K562 (cell line): ENCODE measurements at regions not wholly inside any gene's neighbourhood (a gene's known extent, or its start where the extent isn't known, plus 50 kb on each side); places are given as distances from the start of the nearest gene placed in this dataset.

Experiments used
- RFX5 ChIP-seq: IDR thresholded peaks from 2 replicates; pipeline ENCODE4 v1.6.1; 2011; ENCODE audit warnings: low read depth, mild to moderate bottlenecking, improper control_type of control experiment, low read length
- SRSF9 ChIP-seq: fragments of 200-400 bp; formaldehyde crosslinking; IDR thresholded peaks from 2 replicates; pipeline ENCODE4 v1.6.1; 2017; ENCODE audit warnings: low read depth, low read length, borderline replicate concordance
- TF ChIP-seq, protein P1 (sequence below): fragments of 450-650 bp; IDR thresholded peaks from 2 replicates; pipeline ENCODE4 v1.6.1; 2016; ENCODE audit warnings: mild to moderate bottlenecking, moderate library complexity
- TF ChIP-seq, protein P2 (sequence below), 3 experiments: fragments of 200-800 bp in 1 of 3; fragments of 250-450 bp in 1 of 3; fragments of 450-650 bp in 1 of 3; sonication (Bioruptor Pico) in 1 of 3; sonication (Bioruptor generic) in 1 of 3; formaldehyde crosslinking in 1 of 3; IDR thresholded peaks; 2 replicates each; pipeline versions ENCODE4 v1.6.1 to v1.8.0; 2016 to 2022; ENCODE audit warnings: mild to moderate bottlenecking in 2 of 3, missing genetic modification characterization in 2 of 3, missing compliant biosample characterization in 1 of 3, moderate library complexity in 1 of 3
- TF ChIP-seq, protein P3 (sequence below): sonication (generic); formaldehyde crosslinking; IDR thresholded peaks from 2 replicates; pipeline ENCODE4 v1.8.1; 2023; ENCODE audit warnings: mild to moderate bottlenecking, missing genetic modification reagents
- TF ChIP-seq, protein P4 (sequence below): fragments of 450-650 bp; formaldehyde crosslinking; IDR thresholded peaks from 2 replicates; pipeline ENCODE4 v1.4.0; 2020; ENCODE audit warnings: mild to moderate bottlenecking

DNA sequence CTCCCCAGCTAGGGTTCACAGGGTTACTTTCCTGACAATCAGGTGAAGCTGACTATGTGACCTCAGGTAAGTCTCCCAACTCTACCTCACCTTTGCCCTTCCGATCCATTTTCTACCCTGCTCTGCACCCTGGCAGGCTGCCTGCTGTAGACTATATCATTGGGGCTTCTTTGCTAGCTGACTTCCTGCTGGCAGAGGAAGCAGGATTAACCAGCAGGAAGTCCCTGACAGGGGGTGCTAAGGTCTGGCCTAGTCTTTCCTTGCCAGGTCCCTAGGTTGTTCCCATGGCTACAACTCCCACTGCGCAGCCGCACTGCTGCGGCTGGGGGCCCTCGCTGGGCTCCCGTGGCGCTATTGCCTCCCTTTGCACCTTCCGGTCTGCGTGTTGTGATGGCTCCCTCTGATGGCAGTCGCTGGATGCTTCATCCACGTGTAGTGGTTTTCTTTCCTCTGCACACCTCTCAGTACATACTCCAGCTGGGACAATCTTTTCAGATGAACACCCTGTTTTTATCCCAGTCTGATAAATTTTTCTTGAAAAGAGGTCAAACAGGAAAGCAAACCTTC is 365.9 kb downstream of the REEP3 start (continued):
- TF ChIP-seq, protein P1, sequence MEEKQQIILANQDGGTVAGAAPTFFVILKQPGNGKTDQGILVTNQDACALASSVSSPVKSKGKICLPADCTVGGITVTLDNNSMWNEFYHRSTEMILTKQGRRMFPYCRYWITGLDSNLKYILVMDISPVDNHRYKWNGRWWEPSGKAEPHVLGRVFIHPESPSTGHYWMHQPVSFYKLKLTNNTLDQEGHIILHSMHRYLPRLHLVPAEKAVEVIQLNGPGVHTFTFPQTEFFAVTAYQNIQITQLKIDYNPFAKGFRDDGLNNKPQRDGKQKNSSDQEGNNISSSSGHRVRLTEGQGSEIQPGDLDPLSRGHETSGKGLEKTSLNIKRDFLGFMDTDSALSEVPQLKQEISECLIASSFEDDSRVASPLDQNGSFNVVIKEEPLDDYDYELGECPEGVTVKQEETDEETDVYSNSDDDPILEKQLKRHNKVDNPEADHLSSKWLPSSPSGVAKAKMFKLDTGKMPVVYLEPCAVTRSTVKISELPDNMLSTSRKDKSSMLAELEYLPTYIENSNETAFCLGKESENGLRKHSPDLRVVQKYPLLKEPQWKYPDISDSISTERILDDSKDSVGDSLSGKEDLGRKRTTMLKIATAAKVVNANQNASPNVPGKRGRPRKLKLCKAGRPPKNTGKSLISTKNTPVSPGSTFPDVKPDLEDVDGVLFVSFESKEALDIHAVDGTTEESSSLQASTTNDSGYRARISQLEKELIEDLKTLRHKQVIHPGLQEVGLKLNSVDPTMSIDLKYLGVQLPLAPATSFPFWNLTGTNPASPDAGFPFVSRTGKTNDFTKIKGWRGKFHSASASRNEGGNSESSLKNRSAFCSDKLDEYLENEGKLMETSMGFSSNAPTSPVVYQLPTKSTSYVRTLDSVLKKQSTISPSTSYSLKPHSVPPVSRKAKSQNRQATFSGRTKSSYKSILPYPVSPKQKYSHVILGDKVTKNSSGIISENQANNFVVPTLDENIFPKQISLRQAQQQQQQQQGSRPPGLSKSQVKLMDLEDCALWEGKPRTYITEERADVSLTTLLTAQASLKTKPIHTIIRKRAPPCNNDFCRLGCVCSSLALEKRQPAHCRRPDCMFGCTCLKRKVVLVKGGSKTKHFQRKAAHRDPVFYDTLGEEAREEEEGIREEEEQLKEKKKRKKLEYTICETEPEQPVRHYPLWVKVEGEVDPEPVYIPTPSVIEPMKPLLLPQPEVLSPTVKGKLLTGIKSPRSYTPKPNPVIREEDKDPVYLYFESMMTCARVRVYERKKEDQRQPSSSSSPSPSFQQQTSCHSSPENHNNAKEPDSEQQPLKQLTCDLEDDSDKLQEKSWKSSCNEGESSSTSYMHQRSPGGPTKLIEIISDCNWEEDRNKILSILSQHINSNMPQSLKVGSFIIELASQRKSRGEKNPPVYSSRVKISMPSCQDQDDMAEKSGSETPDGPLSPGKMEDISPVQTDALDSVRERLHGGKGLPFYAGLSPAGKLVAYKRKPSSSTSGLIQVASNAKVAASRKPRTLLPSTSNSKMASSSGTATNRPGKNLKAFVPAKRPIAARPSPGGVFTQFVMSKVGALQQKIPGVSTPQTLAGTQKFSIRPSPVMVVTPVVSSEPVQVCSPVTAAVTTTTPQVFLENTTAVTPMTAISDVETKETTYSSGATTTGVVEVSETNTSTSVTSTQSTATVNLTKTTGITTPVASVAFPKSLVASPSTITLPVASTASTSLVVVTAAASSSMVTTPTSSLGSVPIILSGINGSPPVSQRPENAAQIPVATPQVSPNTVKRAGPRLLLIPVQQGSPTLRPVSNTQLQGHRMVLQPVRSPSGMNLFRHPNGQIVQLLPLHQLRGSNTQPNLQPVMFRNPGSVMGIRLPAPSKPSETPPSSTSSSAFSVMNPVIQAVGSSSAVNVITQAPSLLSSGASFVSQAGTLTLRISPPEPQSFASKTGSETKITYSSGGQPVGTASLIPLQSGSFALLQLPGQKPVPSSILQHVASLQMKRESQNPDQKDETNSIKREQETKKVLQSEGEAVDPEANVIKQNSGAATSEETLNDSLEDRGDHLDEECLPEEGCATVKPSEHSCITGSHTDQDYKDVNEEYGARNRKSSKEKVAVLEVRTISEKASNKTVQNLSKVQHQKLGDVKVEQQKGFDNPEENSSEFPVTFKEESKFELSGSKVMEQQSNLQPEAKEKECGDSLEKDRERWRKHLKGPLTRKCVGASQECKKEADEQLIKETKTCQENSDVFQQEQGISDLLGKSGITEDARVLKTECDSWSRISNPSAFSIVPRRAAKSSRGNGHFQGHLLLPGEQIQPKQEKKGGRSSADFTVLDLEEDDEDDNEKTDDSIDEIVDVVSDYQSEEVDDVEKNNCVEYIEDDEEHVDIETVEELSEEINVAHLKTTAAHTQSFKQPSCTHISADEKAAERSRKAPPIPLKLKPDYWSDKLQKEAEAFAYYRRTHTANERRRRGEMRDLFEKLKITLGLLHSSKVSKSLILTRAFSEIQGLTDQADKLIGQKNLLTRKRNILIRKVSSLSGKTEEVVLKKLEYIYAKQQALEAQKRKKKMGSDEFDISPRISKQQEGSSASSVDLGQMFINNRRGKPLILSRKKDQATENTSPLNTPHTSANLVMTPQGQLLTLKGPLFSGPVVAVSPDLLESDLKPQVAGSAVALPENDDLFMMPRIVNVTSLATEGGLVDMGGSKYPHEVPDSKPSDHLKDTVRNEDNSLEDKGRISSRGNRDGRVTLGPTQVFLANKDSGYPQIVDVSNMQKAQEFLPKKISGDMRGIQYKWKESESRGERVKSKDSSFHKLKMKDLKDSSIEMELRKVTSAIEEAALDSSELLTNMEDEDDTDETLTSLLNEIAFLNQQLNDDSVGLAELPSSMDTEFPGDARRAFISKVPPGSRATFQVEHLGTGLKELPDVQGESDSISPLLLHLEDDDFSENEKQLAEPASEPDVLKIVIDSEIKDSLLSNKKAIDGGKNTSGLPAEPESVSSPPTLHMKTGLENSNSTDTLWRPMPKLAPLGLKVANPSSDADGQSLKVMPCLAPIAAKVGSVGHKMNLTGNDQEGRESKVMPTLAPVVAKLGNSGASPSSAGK = peak; percentile 54
- TF ChIP-seq RFX5 (no peak), SRSF9 (no peak)
- TF ChIP-seq, protein P2, sequence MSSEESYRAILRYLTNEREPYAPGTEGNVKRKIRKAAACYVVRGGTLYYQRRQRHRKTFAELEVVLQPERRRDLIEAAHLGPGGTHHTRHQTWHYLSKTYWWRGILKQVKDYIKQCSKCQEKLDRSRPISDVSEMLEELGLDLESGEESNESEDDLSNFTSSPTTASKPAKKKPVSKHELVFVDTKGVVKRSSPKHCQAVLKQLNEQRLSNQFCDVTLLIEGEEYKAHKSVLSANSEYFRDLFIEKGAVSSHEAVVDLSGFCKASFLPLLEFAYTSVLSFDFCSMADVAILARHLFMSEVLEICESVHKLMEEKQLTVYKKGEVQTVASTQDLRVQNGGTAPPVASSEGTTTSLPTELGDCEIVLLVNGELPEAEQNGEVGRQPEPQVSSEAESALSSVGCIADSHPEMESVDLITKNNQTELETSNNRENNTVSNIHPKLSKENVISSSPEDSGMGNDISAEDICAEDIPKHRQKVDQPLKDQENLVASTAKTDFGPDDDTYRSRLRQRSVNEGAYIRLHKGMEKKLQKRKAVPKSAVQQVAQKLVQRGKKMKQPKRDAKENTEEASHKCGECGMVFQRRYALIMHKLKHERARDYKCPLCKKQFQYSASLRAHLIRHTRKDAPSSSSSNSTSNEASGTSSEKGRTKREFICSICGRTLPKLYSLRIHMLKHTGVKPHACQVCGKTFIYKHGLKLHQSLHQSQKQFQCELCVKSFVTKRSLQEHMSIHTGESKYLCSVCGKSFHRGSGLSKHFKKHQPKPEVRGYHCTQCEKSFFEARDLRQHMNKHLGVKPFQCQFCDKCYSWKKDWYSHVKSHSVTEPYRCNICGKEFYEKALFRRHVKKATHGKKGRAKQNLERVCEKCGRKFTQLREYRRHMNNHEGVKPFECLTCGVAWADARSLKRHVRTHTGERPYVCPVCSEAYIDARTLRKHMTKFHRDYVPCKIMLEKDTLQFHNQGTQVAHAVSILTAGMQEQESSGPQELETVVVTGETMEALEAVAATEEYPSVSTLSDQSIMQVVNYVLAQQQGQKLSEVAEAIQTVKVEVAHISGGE (CRISPR knock-in tag; IDR thresholded peaks at IDR 0.05) = peak in 1 of 3 experiments; percentile 40; a peak in 1 of 6 replicates
- TF ChIP-seq, protein P3, sequence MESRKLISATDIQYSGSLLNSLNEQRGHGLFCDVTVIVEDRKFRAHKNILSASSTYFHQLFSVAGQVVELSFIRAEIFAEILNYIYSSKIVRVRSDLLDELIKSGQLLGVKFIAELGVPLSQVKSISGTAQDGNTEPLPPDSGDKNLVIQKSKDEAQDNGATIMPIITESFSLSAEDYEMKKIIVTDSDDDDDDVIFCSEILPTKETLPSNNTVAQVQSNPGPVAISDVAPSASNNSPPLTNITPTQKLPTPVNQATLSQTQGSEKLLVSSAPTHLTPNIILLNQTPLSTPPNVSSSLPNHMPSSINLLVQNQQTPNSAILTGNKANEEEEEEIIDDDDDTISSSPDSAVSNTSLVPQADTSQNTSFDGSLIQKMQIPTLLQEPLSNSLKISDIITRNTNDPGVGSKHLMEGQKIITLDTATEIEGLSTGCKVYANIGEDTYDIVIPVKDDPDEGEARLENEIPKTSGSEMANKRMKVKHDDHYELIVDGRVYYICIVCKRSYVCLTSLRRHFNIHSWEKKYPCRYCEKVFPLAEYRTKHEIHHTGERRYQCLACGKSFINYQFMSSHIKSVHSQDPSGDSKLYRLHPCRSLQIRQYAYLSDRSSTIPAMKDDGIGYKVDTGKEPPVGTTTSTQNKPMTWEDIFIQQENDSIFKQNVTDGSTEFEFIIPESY (CRISPR knock-in tag) = no peak
- TF ChIP-seq, protein P4, sequence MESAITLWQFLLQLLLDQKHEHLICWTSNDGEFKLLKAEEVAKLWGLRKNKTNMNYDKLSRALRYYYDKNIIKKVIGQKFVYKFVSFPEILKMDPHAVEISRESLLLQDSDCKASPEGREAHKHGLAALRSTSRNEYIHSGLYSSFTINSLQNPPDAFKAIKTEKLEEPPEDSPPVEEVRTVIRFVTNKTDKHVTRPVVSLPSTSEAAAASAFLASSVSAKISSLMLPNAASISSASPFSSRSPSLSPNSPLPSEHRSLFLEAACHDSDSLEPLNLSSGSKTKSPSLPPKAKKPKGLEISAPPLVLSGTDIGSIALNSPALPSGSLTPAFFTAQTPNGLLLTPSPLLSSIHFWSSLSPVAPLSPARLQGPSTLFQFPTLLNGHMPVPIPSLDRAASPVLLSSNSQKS (CRISPR knock-in tag) = no peak
